Fibroblast of villous mesenchyme (primary cell): ENCODE measurements at regions not wholly inside any gene's neighbourhood (a gene's known extent, or its start where the extent isn't known, plus 50 kb on each side); places are given as distances from the start of the nearest gene placed in this dataset.
A peak's percentile ranks its signal among the peaks of the same experiment; 100 is the strongest.

Experiments used
- DNase-seq: peaks from one replicate; pipeline ENCODE4 v3.0.0-alpha.2; 2010; ENCODE audit warnings: low read depth
- H3K4me3 ChIP-seq: 2 replicates; pipeline ENCODE4 v1.5.1; 2011; ENCODE audit warnings: low read depth, mild to moderate bottlenecking, low read length
- CTCF ChIP-seq: IDR thresholded peaks from 2 replicates; pipeline ENCODE4 v1.5.1; 2012; ENCODE audit warnings: low read depth, mild to moderate bottlenecking, low read length; ENCODE audit not compliant: insufficient read depth

GRCh38 chr17:65290056-65290455 lies 152.9 kb downstream of the RGS9 start:
- H3K4me3 ChIP-seq = no peak overlapping the region
- no peak for DNase-seq
- TF ChIP-seq CTCF = no peak

GRCh38 chr17:65287040-65287439 lies 149.9 kb downstream of the RGS9 start:
- no peak for TF ChIP-seq CTCF
- DNase-seq = peak; percentile 19
- no peak overlapping the region for H3K4me3 ChIP-seq

- H3K4me3 ChIP-seq = no peak overlapping the region
- DNase-seq = no peak
- no peak for TF ChIP-seq CTCF
Measured at GRCh38 chr17:65283704-65284103, 146.5 kb downstream of the RGS9 start.

GRCh38 chr17:65279456-65279855 lies 142.3 kb downstream of the RGS9 start:
- no peak for TF ChIP-seq CTCF
- no peak overlapping the region for H3K4me3 ChIP-seq
- DNase-seq = no peak

- no peak for TF ChIP-seq CTCF
- H3K4me3 ChIP-seq = no peak overlapping the region
- DNase-seq = no peak
Measured at GRCh38 chr17:65278820-65279184, 141.6 kb downstream of the RGS9 start.

GRCh38 chr17:65278050-65278819 lies 141.1 kb downstream of the RGS9 start:
- no peak overlapping the region for H3K4me3 ChIP-seq
- peak; percentile 64 for DNase-seq
- peak; percentile 82 for TF ChIP-seq CTCF

GRCh38 chr17:65277576-65277975 lies 140.4 kb downstream of the RGS9 start:
- DNase-seq = no peak
- no peak for TF ChIP-seq CTCF
- no peak overlapping the region for H3K4me3 ChIP-seq
